ENCODE measurements at regions not wholly inside any gene's neighbourhood (a gene's known extent, or its start where the extent isn't known, plus 50 kb on each side); places are given as distances from the start of the nearest gene placed in this dataset.

DNA sequence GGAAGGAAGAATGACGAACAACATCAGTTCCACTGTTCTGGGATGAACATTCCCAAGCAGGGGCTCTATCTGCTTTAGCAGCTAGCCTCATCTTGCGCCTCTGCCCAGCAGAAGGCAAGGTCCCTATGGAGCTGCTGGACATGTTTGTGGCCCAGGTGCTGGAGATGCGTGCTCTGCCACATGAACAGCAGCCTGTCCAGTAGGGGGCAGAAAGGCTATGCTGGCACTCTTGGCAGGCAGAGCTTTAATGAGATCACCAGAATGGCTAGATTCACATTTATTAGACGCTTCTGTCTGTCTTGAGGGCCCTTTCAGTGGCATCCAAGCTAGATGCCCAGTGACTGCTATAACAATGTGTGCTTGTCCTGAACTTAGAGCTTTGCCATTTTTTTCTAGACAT lies 1826.0 kb downstream of the STIM2 start:
- DNase-seq = peak in 38 of 42 donors; percentile 5 to 76 (median 46)
- intact Hi-C loops (cut with DNase I) = no loop called here

DNA sequence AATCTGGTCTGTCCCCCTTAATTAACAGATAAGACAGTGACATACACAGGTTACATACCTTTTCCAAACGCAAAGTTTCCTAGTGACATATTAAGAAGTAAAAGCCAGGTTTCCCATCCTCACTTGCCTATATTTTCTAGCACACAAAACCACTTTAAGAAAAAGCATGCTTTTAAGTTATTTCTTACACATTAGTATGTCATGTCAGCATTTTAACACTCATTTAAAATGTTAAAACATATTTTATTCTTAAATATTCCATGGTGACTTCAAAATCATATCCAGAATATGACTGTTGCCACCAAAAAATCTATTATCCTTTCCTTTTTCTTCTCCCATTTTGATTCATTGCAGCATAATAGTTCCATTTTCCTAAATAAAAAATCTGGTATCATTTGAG lies 1830.2 kb downstream of the STIM2 start:
- intact Hi-C loops (cut with DNase I) = no loop called here
- DNase-seq = no peak

DNA sequence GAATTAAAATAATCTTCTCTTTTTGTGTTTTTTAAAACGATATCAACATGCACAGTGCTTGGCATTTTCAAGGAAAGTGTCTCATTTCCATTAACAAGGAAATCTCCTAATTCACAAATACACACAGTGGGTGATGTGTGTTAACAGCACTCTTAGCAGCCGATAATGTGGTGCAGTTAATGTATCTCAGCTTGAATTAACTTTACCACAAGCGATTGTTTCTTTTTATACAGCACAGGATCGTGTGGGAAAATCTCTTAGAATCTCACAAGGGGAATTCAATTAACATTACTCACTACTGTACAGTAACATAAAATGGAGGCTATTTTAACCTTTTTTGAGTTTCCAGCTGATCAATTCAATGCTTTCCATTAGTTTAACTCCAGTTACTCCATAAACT lies 1841.9 kb downstream of the STIM2 start:
- no peak for DNase-seq
- intact Hi-C loops (cut with DNase I) = no loop called here

DNA sequence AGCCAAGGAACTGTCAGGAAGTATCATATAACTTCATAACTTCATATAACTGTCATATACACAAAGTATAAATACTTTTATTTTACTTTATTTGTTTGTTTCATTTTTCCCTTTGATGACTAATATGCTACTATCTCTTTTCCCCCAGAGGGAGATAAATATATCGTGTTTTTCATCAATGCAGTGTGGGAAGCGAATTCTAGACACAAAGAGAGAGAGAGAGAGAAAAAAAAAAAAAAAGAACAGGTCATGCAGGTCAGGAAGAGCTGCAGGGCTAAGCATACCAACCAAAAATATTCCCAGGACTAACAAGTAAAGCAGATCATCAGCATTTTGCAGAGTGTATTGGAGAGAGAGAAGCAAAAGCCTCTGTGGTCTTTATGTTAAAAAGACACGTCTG lies 1849.2 kb downstream of the STIM2 start:
- intact Hi-C loops (cut with DNase I) = no loop called here
- DNase-seq = no peak

DNA sequence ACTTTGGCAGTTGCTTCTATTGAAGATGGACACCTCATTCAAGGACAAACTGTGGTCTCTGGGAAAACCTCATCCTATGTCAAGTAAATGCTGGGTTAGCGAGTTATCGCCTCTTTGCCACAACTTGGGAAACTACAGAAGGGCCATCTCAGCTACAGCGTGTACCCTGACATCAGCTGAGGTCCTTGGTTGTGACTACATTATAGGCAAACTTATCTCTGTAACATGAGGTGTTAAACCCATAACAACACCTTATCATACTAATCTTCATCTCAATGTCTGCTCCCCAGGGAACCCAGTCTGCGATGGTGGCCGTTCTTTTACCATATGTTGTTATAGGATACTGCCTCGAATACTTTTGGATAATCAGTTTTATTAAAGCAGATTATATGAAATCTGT lies 1862.7 kb downstream of the STIM2 start:
- intact Hi-C loops (cut with DNase I) = no loop called here
- no peak for DNase-seq

DNA sequence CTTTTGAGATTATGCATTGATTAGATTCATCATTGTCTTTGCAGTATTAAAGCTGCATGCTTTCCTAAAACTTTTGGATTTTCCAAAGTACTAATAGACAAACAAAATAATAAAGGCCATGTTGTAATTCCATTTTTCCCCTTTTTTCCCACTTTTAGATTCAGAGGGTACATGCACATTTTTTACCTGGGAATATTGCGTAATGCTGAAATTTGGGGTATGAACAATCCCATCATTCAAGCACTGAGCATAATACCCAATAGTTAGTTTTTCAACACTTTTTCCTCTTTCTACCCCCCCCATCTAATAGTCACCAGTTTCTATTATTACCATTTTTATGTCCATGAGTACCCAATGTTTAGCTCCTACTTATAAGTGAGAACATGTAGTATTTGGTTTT lies 1863.6 kb downstream of the STIM2 start:
- DNase-seq = no peak
- intact Hi-C loops (cut with DNase I) = no loop called here

DNA sequence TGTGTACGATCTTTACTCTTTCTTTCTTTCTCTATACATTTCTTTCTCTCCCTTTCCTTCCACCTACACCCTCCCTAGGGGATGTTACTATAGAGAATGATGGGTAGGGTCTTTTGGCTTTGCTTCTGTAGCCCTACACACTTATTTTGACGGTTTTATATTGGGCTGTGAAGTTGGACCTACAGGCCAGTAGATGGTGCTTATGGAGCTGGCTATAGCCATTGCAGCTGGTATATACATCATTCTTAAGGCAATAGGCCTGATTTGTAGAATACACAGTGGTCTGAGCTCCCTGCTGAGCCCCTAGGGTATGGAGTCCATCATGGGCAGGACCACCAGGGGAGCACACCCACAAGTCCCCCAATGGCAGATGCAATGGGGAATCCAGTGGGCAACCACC lies 1869.7 kb downstream of the STIM2 start:
- intact Hi-C loops (cut with DNase I) = no loop called here

DNA sequence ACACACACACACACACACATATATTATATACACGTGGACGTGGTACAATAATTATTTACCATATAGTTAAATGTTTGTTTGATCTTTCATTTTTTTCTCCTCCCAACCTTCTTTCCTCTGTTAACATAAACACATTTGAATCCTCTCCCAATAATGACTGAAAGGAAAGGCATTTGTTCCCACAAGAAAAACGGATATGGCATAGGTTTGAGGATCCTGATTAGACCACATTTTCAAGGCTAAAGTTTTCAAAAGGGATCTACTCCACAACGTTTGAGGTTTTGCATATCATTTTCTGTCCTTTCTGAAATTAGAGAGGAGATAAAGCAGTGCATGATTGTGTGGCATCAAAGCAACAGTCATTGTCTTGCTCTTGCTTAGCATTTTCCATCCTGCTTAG lies 1883.4 kb downstream of the STIM2 start:
- intact Hi-C loops (cut with DNase I) = no loop called here
- DNase-seq = no peak

More for the DNA sequence above, 1869.7 kb downstream of the STIM2 start:
- no peak for DNase-seq

DNA sequence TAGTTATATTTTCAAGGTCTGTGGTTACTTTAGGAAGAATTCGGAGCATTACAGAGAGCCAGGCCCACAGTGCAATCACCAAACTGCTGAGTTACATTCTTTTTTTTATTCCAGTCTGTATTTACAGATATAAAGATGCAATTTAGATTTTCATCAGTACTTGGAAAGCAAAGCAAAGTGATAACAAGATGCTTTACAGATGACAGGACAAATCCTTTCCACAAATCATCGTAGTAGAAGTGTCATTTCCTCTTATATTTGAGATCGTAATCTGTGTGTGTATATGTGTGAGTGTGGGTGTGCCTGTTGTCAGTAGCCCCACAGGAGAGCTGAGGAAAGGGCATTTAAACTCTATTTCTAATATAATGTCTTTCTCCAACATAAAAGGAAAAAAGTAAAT lies 1893.7 kb downstream of the STIM2 start:
- DNase-seq = no peak
- intact Hi-C loops (cut with DNase I) = no loop called here

DNA sequence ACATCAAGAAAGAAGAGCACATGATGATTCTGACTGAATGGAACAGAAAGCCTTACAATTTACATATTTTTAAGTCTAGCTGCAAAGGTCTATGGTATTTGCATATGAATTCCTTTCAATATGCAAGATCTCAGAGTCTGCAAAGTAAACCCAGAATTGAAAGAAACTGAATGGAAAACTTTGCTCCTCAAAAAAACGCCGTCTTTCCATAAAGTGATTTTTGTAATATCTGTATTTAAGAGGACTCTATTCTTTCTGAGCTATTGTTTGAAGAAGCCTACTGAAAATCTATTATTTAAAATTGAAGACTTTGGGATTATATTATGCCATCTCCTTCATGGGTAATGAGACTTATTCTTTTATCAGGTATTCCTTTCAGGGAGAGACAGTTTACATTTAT lies 1894.4 kb downstream of the STIM2 start:
- intact Hi-C loops (cut with DNase I) = no loop called here
- DNase-seq = no peak

DNA sequence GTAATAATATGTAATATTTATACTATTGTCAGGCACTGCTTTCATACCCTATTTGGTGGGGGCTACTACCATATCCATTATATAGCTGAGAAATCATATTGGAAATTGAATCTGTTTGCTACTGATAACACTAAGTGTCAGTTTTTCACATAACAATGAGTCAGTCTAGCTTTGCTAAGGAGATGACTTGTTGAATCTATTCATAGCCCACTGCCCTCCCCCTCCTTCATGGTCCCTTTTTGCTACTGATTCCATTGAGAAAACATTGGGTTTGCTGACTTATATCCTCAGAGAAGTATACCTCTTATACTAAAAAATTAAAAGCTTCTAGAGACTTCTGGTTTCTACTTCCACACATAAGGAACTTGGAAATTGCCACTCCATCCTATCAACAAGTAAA lies 1898.4 kb downstream of the STIM2 start:
- intact Hi-C loops (cut with DNase I) = no loop called here
- no peak for DNase-seq

DNA sequence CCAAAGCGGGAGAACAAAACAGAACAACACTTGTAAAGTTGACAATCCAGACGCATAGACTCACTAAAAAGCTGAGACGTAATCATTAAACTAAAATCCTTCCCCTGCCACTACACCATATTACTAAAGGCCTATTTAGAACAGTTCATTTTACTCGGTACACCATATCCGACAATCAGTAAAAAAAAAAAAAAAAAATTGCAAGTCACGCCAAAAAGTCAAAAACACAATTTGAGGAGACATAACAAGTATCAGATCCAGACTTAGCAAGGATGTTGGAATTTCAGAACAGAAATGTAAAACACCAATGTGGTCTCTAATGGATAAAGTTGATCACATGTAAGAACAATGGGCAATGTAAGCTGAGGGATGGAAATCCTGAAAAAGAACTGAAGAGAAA lies 1899.4 kb downstream of the STIM2 start:
- intact Hi-C loops (cut with DNase I) = no loop called here

DNA sequence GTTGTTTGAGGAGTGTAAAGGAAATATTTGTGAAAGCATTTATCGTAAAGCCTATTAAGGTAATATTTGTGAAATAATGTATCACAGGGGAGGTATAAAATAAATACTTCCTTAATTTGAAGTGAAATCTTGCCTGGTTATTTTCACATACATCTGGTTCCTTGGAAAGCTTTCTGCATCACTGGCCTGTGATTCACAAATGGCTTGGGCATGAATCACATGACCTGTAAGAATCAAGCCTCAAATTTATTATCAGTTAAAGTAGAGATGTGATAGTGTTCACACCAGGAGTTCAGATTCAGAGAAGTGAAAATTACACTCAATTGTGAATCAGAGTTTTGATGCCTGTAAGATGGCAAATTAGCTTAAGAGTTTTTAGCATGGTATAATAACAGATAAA lies 1911.4 kb downstream of the STIM2 start:
- DNase-seq = no peak
- intact Hi-C loops (cut with DNase I) = no loop called here

More for the DNA sequence above, 1899.4 kb downstream of the STIM2 start:
- DNase-seq = no peak

DNA sequence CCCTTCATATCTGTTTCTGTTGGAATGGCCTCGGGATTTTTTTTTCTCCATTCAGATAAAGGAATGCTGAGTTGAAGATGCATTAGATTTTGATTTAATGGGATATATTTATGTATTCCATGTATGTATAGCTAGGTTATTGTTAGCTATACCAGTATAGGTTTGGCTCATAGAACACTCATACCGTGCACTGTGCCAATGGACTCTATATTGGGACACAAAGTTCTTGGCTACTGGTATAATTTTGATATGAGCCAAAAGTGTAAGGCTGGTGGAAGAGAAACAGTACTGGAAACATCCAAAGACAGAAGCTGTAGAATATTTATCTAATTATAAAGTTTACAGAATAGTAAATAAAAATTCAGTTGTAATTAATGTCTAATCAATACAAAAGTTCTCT lies 1912.1 kb downstream of the STIM2 start:
- intact Hi-C loops (cut with DNase I) = no loop called here
- DNase-seq = no peak

DNA sequence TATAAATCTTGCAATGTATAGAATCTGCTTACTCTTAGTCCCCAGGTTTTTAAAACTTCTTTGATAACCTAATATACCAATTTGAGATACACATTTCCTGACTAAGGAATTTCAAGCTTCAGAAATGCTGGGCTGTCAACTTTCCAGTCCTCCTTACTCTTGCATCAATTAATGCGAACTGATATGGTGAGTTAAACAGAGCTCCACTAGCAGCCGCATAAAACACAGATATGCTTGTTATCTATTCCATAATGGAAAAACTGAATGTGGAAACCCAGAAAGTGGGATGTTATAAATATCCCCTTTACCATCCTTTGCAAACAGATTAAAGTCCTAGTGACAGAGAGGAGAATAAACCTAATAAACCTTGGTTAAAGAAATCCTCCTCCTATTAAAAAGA lies 1913.7 kb downstream of the STIM2 start:
- intact Hi-C loops (cut with DNase I) = no loop called here
- DNase-seq = no peak

DNA sequence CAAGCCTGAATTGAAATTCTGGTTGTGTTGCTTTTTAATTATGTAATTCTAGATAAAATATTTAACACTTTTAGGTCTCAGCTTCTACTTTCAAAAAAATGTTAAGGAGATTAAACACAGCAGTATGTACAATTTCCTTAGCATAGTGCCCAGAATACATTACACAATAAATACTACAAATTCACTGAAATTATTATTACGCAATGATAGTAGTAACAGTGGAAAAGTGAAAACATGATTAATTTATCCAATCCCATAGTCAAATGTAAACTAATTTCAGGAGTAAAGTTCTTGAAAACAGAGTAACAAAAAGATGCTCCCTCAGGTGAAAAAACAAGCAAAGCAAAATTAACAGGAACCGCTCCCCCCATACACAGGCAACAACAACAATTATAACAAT lies 1915.4 kb downstream of the STIM2 start:
- no peak for DNase-seq
- intact Hi-C loops (cut with DNase I) = no loop called here

DNA sequence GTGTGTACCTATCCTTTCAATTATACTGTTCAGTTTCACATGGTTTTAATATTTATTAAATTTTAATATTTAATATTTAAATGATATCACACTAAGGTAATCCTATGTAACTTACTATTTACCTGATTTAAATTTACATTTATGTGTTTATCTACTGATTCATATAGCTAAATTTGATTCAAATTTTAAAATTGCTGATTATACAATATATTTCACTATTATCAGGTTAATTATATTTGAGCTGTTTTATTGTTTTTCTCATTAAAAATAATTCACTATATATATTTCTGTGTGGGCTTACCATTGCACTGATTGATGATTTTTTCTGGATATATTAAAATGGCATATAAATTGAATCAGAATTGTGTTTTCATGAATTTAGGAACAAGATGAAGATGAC lies 1923.5 kb downstream of the STIM2 start:
- intact Hi-C loops (cut with DNase I) = no loop called here
- no peak for DNase-seq

DNA sequence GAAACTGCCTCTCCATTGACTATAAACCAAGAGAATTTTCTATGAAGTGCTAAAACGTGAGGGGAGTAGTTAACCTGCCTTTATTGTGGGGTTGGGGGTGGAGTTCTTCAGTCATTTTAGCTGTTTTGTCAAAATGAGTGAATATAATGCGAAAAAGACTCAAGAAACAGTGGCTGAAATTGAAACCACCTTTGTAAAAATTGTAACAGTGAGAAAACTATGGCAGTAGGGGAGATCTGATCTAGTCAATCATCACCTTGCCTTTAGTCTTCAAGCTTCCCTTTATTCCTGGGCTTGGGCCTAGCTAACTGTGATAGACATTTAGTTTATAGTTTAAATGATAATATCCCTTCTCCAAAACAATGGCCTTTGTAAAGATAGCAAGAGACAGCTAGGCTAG lies 1927.3 kb downstream of the STIM2 start:
- intact Hi-C loops (cut with DNase I) = no loop called here
- DNase-seq = no peak

DNA sequence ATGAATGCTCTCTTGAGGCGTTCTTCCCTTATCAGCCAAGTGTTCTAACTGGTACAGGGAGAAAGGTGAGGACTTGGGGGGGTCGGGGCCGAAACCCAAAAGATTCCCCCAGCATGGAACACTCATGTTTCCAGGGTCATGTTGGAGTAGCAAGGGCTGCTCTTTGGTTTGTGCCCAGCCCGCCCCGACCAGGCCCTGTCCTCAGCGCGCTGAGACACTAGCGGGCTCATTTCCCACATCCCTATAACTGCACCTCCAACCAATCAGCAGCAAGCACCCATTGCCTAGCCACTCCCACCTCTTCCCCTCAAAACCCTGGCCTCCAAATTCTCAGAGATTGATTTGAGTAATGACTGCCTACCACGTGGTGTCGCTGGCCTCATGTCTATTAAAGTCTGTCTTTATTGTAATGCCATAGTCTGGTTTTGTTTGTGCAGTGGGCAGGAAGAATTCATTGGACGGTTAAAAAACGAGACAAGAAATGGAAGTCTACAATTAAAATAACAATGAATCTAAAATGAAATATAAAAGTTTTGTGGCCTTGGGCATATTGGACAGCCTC lies 1928.4 kb downstream of the STIM2 start:
- intact Hi-C loops (cut with DNase I) = no loop called here
- no peak for DNase-seq

DNA sequence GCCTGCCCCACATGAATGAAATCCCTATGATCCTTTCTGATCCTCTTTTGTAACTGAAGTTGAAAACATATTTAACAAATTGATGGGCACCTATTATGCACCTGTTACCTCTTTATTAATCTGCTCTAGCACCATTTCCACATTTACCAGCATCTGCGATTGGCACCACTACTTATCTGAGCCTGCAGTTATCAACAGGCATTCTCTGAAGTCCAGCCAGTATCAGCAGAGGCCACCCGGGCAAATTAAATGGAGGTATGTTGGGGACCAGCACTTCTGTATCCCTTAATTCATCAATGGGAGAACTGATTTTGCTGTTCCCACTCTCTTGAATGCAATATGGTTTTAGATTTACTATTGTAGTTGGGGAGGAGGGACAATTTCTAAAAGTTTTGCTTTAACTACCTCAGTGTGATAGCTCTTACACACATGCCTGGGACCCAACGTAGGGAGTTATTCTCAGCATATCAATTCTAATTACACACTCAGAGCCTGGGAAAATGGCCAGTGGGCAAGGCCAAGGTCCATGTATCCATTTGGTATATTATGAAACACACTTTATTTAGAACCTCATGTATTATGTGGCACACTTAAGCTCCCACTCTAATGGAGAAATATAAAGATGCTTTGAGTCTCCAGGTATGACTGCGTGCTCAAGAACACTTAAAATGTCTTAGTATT lies 1927.1 kb upstream of the PCDH7 start:
- DNase-seq = no peak
- intact Hi-C loops (cut with DNase I) = no loop called here

DNA sequence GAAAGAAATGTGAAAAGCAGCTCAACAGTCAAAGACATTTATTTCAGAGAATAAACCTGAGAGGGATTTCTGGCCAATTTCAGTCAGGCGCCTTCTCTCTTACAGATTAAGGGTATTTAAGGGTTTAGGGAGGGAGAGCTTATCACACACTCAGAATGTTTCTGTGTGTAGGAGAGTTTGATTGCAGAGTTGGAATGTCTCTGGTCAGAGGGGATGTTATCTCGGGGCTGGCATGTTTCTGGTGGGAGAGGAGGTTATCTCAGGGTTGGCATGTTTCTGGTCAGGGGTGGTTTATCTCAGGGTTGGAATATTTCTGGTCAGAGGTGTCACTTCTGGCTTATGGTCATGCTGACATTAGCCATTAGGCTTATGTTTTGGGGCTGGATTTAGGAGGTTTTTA lies 1920.5 kb upstream of the PCDH7 start:
- intact Hi-C loops (cut with DNase I) = no loop called here

DNA sequence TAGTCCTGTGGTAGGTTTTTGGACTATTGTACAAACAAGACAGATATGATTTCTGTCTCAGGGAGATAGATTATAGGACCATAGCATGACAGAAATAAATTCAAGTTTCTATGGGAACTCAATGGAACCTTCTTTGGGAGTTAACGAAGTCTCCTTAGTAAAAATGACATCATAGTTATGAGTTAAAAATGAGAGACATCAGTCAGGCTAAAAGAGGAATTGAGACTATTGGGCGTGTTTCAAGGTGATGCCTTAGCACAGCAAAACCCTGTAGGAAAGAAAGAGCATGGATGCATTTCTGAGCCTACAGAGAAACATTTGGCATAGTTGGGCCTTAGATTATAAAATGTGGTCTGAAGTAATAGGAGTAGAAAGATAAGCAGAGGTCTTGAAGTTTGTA lies 1909.1 kb upstream of the PCDH7 start:
- intact Hi-C loops (cut with DNase I) = no loop called here
- no peak for DNase-seq

More for the DNA sequence above, 1920.5 kb upstream of the PCDH7 start:
- no peak for DNase-seq

Data from head of caudate nucleus (tissue), 42 donors.